Epithelial cell of prostate (primary cell): ENCODE measurements at regions not wholly inside any gene's neighbourhood (a gene's known extent, or its start where the extent isn't known, plus 50 kb on each side); places are given as distances from the start of the nearest gene placed in this dataset.
"Not testable (repeated sequence)": the region's sequence is repeated elsewhere in the genome, so short reads cannot be mapped to it uniquely, and the experiment has no call there.

Experiments
- DNase-seq: peaks from one replicate; pipeline ENCODE4 v3.0.0-alpha.2; 2011; ENCODE audit warnings: low read depth, low spot score
- H3K27ac ChIP-seq: fragments of 450-650 bp; 2 replicates; pipeline ENCODE4 v1.5.1; 2017; ENCODE audit warnings: mild to moderate bottlenecking

- no peak overlapping the region for H3K27ac ChIP-seq
- DNase-seq, result no peak
These were observed 285.4 kb upstream of the USP25 start for GRCh38 chr21:15444118-15444960.

GRCh38 chr21:15445327-15445726, 284.5 kb upstream of the USP25 start:
- H3K27ac ChIP-seq, result no peak overlapping the region
- DNase-seq, result no peak

DNA sequence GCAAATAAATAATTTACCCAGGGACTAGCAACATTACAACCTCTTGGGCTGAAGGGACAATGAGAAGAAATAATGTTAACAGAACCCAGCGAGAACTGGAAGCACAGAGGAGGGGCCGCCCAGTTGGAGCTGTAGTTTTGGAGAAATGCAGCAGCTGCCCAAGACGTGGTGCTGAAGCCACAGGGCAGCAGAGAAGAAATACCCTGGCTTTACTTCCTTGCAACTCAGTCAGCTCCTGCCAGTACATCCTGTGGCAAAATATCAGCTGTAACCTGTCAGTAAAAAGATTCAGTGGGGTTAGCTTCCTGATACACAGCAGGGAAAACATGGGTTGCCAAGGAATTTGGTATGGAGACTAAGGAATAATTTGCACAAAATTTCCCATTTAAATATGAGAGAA, 283.6 kb upstream of the USP25 start:
- no peak overlapping the region for H3K27ac ChIP-seq
- no peak for DNase-seq

DNA sequence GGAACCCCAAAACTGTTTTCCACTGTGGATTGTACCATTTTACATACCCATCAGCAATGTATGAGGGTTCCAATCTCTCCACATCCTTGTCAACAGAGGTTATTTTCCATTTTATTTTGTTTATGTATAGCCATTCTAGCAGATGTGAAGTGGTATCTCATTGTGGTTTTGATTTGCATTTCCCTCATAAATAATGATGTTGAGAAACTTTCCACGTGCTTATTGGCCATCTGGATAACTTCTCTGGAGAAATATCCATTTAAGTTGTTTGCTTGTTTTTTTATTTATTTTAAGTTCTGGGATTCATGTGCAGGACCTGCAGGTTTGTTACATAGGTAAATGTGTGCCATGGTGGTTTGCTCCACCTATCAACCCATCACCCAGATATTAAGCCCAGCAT, 280.2 kb upstream of the USP25 start:
- no peak overlapping the region for H3K27ac ChIP-seq
- DNase-seq, result no peak

- H3K27ac ChIP-seq, result no peak overlapping the region
- DNase-seq, result no peak
These were observed 276.5 kb upstream of the USP25 start for GRCh38 chr21:15453261-15453660.

DNA sequence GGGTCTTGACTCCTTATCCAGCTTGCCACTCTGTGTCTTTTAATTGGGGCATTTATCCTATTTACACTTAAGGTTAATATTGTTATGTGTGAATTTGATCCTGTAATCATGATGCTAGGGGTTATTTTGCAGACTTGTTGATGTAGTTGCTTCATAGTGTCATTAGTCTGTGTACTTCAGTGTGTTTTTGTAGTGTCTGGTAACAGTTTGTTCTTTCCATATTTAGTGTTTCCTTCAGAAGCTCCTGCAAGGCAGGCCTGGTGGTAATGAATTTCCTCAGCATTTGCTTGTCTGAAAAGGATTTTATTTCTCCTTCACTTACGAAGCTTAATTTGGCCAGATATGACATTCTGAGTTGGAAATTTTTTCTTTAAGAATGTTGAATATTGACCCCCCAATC, 276.0 kb upstream of the USP25 start:
- H3K27ac ChIP-seq, DNase-seq: not testable (repeated sequence)

DNA sequence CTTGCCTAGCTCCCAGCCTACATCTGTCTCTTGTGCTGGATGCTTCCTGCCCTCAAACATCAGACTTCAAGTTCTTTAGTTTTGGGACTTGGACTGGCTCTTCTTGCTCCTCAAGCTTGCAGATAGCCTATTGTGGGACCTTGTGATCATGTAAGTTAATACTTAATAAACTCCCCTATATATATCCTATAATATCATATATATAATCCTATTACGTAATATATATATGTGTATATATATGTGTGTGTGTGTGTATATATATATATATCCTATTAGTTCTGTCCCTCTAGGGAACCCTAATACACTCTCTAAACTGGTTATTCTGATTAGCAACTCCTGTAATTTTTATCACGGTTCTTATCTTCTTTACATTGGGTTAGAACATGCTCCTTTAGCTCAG, 274.9 kb upstream of the USP25 start:
- not testable (repeated sequence) for DNase-seq, H3K27ac ChIP-seq

GRCh38 chr21:15455819-15456462, 273.8 kb upstream of the USP25 start:
- no peak for DNase-seq
- no peak overlapping the region for H3K27ac ChIP-seq

DNA sequence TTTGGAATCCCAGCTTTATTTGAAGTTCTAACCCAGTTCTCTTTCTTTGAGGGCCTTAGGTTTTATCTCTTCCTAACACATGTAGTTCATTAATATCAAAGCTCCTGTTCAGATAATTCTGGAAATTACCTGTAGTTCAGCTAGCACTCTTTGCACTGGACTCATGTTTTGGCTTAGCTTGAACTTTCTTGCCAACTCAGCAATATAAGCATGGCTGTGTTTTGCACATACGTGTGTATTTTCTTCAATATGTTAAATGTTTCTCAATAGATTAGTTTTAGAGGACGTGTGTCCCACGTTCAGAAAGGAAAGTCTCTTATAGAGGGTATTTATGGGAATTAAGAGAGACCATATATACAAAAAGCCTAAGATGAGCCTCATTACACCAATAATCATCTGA, 271.8 kb upstream of the USP25 start:
- DNase-seq, result no peak
- H3K27ac ChIP-seq, result no peak overlapping the region

DNA sequence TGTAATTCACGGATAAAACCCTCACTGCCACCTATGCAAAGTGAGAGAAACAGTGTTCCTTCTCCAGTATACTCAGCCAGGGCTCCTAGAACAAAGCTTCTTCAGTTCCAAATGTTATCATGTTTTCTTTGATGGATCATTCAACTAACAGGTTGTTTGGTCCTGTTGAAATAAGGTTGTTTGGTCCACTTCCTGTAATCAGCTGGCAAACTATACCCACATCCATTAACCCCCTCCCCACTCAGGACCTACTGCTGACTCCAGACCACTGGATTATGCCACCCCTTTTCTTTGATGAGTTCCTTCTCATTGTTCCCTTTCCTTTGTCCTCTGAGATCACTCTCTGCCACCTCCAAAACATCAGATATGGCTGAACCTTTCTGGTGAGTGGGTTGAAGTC, 267.7 kb upstream of the USP25 start:
- no peak overlapping the region for H3K27ac ChIP-seq
- DNase-seq, result no peak

- no peak for DNase-seq
- H3K27ac ChIP-seq, result no peak overlapping the region
These were observed 263.5 kb upstream of the USP25 start for GRCh38 chr21:15466329-15466728.

GRCh38 chr21:15468368-15468767, 261.4 kb upstream of the USP25 start:
- H3K27ac ChIP-seq, result no peak overlapping the region
- no peak for DNase-seq

- DNase-seq, result no peak
These were observed 257.4 kb upstream of the USP25 start for GRCh38 chr21:15472108-15473040.

GRCh38 chr21:15477773-15478172, 252.0 kb upstream of the USP25 start:
- H3K27ac ChIP-seq, DNase-seq: not testable (repeated sequence)

More at GRCh38 chr21:15472108-15473040, 257.4 kb upstream of the USP25 start:
- no peak overlapping the region for H3K27ac ChIP-seq

DNA sequence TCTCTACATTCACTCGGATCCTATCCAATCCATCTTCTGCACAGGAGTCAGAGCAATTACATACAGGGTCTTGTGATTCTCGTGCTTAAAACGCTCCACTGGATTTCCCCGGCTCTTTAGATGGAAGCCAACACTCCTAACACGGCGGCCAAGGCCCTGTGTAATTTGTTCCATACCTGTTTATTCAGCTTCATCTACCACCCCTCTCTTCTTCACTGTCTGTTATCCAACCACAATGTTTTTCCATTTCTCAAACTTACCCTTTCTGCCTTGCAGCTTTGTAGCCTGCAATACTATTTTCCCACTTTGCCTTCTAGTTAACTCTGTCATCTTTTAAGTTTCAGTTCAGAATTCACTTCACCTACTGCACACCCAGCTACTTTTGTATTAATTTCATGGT, 249.6 kb upstream of the USP25 start:
- no peak overlapping the region for H3K27ac ChIP-seq
- DNase-seq, result no peak

DNA sequence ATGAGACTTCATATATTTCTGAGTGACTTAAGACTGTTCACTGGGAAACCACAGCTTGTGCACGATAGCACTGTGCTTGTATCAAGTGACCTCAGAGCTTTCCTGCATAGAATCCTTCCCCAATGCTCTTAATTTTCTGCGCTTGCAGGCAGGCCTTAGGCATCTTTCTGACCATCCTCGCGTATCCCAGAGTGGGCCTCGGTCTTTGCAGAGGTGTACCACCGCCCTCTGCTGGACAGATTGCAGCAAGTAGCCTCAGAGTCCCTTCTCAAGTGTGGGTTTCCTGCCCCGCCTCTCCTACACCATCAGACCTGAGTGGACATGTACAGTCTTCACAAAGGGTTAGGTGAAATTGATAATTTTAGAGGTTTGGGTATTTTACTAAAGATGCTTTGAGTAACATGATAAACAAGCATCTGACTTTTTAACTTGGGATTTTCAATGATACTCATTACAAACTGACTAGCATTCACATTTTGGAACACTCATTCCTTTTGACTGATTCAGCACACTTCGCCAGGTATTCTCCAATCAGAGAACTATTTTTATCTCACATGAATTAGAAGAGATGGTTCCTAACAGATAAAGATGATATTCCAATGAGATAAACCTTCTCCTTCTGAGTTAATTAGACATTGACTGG, 246.5 kb upstream of the USP25 start:
- no peak overlapping the region for H3K27ac ChIP-seq
- DNase-seq, result peak; percentile 36

DNA sequence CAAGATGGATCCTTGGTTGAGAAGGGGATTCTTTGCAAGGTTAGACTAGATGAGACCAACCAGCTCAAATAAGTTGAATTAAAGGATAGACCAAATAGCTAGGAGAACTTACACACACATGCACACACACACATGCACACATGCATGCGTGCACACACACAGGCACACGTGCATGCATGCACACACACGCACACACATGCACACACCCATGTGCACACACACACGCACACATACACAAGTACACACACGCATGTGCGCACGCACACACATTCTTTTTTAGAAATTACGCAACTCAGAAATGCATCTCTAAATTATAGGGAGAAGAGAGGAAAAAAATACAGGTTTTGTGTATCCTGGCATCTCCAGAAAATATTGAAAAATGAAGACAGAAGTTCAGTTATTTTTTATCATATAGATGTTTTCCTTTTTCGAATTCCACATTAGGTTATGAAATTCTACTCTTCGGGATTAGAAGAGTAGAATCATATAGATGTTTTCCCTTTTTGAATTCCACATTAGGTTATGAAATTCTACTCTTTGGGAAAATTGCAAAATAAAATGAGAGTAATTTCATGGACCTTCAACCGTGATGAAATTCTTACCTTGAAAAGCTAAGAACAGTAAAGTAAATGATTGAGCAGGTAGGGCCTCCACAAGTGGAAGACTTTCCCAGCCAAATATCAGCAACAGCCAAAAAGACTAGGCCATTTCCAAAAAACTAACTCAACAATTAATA, 243.2 kb upstream of the USP25 start:
- no peak overlapping the region for H3K27ac ChIP-seq
- no peak for DNase-seq

DNA sequence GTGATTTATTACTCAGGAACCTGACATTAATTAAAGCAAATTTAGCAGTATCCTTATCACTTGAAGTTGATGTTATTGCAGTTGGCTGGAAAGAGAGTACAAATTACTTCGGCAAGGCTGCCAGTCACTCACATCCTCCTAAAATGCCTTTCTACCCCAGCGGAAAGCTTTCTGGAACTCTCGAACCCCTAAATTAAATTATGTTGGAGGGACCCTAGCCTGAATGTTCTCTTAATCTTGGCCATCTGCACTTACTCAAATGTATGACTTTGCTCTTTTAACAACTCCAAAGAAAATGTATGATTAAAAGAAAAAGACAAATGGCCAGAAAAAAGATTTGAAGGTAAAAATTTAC, 242.6 kb upstream of the USP25 start:
- DNase-seq, result no peak
- H3K27ac ChIP-seq, result no peak overlapping the region

- no peak overlapping the region for H3K27ac ChIP-seq
- DNase-seq, result no peak
These were observed 238.7 kb upstream of the USP25 start for GRCh38 chr21:15491100-15491499.

- H3K27ac ChIP-seq, result no peak overlapping the region
- DNase-seq, result no peak
These were observed 236.1 kb upstream of the USP25 start for GRCh38 chr21:15493646-15494045.
